Right kidney (tissue), 1 donor: ENCODE measurements at regions not wholly inside any gene's neighbourhood (a gene's known extent, or its start where the extent isn't known, plus 50 kb on each side); places are given as distances from the start of the nearest gene placed in this dataset.
"Not testable (repeated sequence)": the region's sequence is repeated elsewhere in the genome, so short reads cannot be mapped to it uniquely, and the experiment has no call there.

Source experiments
- DNase-seq: peaks from one replicate; pipeline ENCODE4 v3.0.0-alpha.2; 2016

DNA sequence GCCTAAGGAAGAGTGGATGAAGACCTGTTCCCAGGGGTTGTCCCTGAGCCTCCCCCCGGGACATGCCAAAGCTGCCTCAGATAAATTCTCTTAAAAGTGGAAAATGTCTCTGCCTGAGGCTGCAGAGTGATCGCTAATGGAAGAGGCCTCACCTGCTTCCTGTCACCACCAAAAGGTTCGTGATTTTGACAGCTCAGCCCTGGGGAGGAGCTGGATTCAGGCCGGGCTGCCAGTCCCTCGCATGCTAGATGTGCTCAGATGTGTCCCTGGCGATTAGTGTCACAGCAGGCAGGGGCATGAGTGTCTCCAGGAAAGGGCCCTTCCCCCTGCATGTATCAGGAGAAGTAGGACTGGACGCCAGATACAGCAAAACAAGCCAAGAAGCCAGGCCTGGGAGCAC is 626.5 kb downstream of the UQCRFS1 start:
- no peak for DNase-seq

- no peak for DNase-seq
Observed at GRCh38 chr19:28585796-28586195, 627.2 kb downstream of the UQCRFS1 start.

- DNase-seq: no peak
Observed at GRCh38 chr19:28583713-28584112, 629.2 kb downstream of the UQCRFS1 start.

- no peak for DNase-seq
Observed at GRCh38 chr19:28583242-28583641, 629.7 kb downstream of the UQCRFS1 start.

- no peak for DNase-seq
Observed at GRCh38 chr19:28582796-28583195, 630.2 kb downstream of the UQCRFS1 start.

- no peak for DNase-seq
Observed at GRCh38 chr19:28582344-28582743, 630.6 kb downstream of the UQCRFS1 start.

GRCh38 chr19:28581468-28581770 is 631.5 kb downstream of the UQCRFS1 start:
- no peak for DNase-seq

- DNase-seq: no peak
Observed at GRCh38 chr19:28578786-28579505, 634.0 kb downstream of the UQCRFS1 start.

DNA sequence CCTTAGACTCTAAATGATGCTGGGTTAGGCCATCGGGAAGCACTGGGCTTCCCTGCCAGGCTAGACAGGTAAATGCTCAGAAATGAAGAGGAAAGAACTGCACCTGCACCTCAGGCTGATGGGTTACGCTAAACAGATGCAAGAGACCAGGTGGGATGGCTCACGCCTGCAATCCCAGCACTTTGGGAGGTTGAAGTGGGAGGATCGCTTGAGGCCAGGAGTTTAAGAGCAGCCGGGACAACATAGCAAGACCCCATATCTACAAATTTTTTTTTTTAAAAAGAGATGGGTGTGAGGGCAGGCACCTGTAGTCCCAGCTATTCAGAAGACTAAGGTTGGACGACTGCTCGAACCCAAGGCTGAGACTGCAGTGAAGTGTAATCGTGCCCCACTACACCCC is 634.7 kb downstream of the UQCRFS1 start:
- DNase-seq: no peak

DNA sequence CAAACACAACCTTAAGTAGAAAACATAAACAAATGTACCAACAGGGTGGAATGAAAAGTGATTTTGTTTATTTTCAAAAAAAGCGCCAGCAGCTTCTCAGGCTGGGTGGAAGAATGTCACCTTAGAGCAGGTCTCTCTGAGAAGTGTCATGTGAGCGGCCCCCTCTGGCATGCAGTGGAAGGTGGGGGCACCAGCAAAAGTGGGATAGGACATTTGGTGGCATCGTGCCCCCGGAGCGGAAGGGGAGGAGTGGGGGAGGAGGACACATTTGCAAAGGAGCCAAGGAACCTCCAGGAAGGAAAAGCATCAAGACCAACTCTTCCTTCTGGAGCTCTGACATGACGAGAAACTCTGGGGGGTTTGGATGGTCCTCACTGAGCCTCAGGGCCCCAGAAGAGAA is 635.3 kb downstream of the UQCRFS1 start:
- peak; percentile 11 for DNase-seq

GRCh38 chr19:28577233-28577632 is 635.7 kb downstream of the UQCRFS1 start:
- DNase-seq: peak; percentile 30

DNA sequence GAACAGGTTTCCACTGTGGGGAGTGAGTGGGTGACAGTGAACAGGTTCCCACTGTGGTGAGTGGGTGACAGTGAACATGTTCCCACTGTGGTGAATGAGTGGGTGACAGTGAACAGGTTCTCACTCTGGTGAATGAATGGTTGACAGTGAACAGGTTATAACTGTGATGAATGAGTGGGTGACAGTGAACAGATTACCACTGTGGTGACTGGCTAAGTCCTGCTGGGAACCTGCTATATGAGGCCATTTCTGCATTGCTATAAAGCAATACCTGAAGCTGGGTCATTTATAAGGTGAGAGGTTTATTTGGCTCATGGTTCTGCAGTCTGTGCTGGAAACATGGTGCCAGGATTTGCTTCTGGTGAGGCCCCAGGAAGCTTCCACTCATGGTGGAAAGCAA is 637.1 kb downstream of the UQCRFS1 start:
- no peak for DNase-seq

DNA sequence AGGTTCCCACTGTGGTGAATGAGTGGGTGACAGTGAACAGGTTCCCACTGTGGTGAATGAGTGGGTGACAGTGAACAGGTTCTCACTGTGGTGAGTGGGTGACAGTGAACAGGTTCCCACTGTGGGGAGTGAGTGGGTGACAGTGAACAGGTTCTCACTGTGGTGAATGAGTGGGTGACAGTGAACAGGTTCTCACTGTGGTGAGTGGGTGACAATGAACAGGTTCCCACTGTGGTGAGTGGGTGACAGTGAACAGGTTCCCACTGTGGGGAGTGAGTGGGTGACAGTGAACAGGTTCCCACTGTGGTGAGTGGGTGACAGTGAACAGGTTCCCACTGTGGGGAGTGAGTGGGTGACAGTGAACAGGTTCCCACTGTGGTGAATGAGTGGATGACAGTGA is 637.6 kb downstream of the UQCRFS1 start:
- not testable (repeated sequence) for DNase-seq

- DNase-seq: no peak
Observed at GRCh38 chr19:28574212-28574611, 638.7 kb downstream of the UQCRFS1 start.

GRCh38 chr19:28569132-28570131 is 643.5 kb downstream of the UQCRFS1 start:
- DNase-seq: no peak

DNA sequence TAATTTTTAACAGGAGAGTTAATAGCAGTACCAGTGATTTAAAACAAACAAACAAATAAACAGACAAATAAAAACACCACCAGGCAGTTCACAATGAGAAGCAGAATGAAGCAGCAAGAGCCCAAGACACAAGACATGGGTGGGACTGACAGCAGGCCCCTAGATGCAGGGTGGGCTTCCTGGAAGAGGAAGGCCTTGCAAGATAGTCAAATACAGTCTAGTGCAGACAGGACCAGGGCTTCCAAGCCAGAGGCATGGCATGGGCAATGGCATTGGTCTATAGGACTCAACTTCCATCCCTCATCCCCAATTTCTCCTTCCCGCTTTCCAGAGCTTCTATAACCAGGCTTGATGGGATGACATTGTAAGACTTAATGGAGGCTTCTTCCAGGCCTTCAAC is 645.1 kb downstream of the UQCRFS1 start:
- no peak for DNase-seq

DNA sequence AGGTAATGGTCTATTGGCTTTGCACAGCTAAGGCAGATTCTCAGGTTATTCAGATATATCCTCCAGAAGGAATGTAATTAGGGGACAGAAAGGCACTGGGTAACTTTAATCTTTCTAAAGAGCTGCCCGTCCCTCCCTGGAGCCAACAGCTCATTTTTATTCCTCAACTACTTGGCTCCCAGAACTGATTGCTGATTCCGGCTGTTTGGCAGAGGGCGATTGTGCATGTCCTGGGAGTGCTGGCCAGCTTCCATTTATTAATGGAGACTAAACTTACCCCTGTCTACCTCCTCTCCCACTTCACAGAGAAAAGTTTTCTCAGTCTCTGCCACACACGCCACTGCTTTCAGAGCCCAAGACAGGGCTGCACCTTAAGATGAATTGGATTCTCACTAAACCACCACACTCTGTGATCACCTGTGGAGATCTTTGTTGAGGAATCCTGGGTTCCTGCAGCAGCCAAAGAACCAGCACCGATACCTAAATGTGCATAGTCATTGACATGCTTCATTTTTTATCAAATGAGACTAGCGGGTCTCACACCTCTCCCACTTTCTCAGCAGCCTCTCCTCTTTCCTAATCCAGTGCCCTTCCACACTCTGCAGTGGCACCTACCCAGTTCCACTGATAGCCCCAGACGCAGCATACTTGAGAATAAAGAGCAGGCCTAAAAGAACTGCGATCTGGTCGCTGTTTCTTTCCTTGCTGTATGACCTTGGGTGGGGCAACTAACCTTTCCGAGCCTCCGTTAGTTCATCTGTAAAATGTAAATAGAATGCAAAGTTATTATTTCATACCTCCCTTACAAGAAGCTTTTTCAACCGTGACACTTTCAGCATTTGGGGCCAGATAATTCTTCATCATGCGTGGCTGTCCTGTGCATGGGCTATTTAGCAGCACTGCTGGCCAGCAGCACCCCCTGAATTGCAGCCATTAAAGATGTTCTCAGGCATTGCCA is 648.7 kb downstream of the UQCRFS1 start:
- no peak for DNase-seq

DNA sequence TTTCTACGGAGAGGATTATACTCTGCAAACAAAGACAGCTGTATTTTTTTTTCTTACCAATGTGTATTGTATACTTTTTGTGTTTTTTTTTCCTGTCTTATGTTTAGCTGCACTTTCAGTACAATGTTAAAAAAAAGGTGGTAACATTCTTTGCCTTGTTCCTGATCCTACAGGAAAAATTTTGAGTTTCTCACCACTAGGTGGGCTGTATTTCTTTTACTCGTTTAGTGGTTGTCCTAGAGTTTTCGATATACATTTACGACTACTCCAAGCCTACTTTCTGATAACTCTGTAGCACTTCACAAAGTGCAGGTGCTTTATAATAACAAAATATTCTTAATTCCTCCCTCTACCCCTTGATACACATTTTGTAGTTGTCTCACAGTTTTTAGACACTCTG is 652.2 kb downstream of the UQCRFS1 start:
- no peak for DNase-seq

GRCh38 chr19:28558783-28559182 is 654.2 kb downstream of the UQCRFS1 start:
- no peak for DNase-seq

DNA sequence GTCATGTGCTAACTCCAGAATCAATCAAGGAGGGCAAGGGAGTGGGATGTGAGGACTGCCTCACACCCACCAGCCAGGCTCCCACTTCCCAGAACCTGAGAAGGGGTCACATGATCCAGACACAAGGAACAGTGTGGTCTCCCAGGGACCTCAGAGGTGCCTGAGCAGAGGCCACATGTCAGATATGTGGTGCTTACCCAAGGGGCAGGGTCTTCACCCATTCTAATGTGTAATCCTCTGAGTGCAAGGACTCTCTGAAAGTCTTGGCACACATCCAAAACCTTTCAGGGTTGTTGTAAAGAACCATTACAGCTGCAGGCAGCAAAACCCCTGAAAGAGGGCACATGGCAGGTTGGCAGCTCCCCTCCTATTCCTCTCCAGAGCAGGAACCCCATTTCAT is 656.6 kb downstream of the UQCRFS1 start:
- DNase-seq: no peak

- no peak for DNase-seq
Observed at GRCh38 chr19:28555317-28555716, 657.6 kb downstream of the UQCRFS1 start.

DNA sequence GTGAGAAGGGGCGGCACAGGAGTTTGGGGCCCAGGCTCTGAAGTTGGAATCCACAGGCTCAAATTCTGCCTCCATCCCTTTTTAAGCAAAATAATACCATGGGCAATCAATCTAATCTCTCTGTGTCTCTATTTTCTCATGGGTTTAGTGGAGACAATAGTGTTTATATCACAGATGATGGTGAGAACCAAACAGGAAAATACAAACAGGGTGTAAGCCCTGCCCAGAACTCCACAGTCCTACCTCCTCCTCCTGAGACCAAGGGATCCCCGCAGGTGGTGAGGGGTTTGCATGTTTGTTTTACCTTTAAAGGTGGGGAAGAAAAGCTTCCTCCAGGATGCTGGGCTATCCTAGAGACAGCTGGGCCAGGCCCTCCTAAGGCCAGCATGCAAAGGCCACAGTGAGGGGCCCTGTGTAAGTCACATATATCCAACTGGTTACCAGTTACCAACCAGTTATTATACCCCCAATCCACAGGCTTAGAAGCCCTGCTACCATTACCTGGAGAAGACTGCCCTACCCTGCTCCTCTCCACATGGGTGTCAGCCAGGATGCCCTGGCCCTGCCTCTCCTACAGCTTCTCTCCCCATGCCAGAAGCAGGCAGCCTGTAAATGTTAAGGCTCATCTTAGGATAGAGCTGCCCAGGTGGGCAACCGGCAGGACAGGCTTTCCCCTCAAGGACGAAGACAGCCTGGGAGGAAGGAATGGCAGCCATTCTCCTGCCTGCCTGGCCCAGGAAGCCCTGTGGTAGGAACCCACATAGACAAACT is 658.4 kb downstream of the UQCRFS1 start:
- no peak for DNase-seq
